ENCODE measurements at regions not wholly inside any gene's neighbourhood (a gene's known extent, or its start where the extent isn't known, plus 50 kb on each side); places are given as distances from the start of the nearest gene placed in this dataset.
A peak's percentile ranks its signal among the peaks of the same experiment; 100 is the strongest.
"Not testable (repeated sequence)": the region's sequence is repeated elsewhere in the genome, so short reads cannot be mapped to it uniquely, and the experiment has no call there.

GRCh38 chr2:12488352-12489318, 228.1 kb upstream of the TRIB2 start:
- no peak for FAIRE-seq
- DNase-seq (ENCODE audit: extremely low spot score, insufficient read length, low read depth), result no peak

GRCh38 chr2:12490641-12491040, 226.1 kb upstream of the TRIB2 start:
- no peak for FAIRE-seq
- DNase-seq (ENCODE audit: extremely low spot score, insufficient read length, low read depth), result no peak

- not testable (repeated sequence) for DNase-seq (ENCODE audit: extremely low spot score, insufficient read length, low read depth); FAIRE-seq
Observed at GRCh38 chr2:12492360-12492759, 224.4 kb upstream of the TRIB2 start.

- DNase-seq (ENCODE audit: extremely low spot score, insufficient read length, low read depth), result no peak
- FAIRE-seq, result no peak
Observed at GRCh38 chr2:12493031-12493513, 223.7 kb upstream of the TRIB2 start.

GRCh38 chr2:12495247-12495868, 221.4 kb upstream of the TRIB2 start:
- no peak for FAIRE-seq
- DNase-seq (ENCODE audit: extremely low spot score, insufficient read length, low read depth), result no peak

GRCh38 chr2:12498286-12498685, 218.4 kb upstream of the TRIB2 start:
- FAIRE-seq (no peak), DNase-seq (ENCODE audit: extremely low spot score, insufficient read length, low read depth) (no peak)

- DNase-seq (ENCODE audit: extremely low spot score, insufficient read length, low read depth) (no peak), FAIRE-seq (no peak)
Observed at GRCh38 chr2:12498704-12499103, 218.0 kb upstream of the TRIB2 start.

- no peak for FAIRE-seq
- DNase-seq (ENCODE audit: extremely low spot score, insufficient read length, low read depth), result no peak
Observed at GRCh38 chr2:12500899-12501298, 215.8 kb upstream of the TRIB2 start.

- FAIRE-seq (peak; percentile 92), DNase-seq (ENCODE audit: extremely low spot score, insufficient read length, low read depth) (peak; percentile 50)
Observed at GRCh38 chr2:12501469-12502158, 215.1 kb upstream of the TRIB2 start.

GRCh38 chr2:12502759-12503158, 214.0 kb upstream of the TRIB2 start:
- DNase-seq (ENCODE audit: extremely low spot score, insufficient read length, low read depth), result no peak
- FAIRE-seq, result no peak

GRCh38 chr2:12504443-12504842, 212.3 kb upstream of the TRIB2 start:
- peak; percentile 41 for FAIRE-seq
- no peak for DNase-seq (ENCODE audit: extremely low spot score, insufficient read length, low read depth)

- no peak for DNase-seq (ENCODE audit: extremely low spot score, insufficient read length, low read depth)
- no peak for FAIRE-seq
Observed at GRCh38 chr2:12506846-12507245, 209.9 kb upstream of the TRIB2 start.

GRCh38 chr2:12507295-12507694, 209.4 kb upstream of the TRIB2 start:
- DNase-seq (ENCODE audit: extremely low spot score, insufficient read length, low read depth) (peak; percentile 7), FAIRE-seq (peak; percentile 74)

- no peak for DNase-seq (ENCODE audit: extremely low spot score, insufficient read length, low read depth)
- FAIRE-seq, result no peak
Observed at GRCh38 chr2:12510070-12510469, 206.7 kb upstream of the TRIB2 start.

GRCh38 chr2:12513339-12513738, 203.4 kb upstream of the TRIB2 start:
- no peak for FAIRE-seq

GRCh38 chr2:12514168-12514567, 202.6 kb upstream of the TRIB2 start:
- DNase-seq (ENCODE audit: extremely low spot score, insufficient read length, low read depth), result no peak
- no peak for FAIRE-seq

More at GRCh38 chr2:12513339-12513738, 203.4 kb upstream of the TRIB2 start:
- no peak for DNase-seq (ENCODE audit: extremely low spot score, insufficient read length, low read depth)

- FAIRE-seq (no peak), DNase-seq (ENCODE audit: extremely low spot score, insufficient read length, low read depth) (no peak)
Observed at GRCh38 chr2:12514631-12515437, 201.9 kb upstream of the TRIB2 start.

GRCh38 chr2:12515871-12516270, 200.9 kb upstream of the TRIB2 start:
- DNase-seq (ENCODE audit: extremely low spot score, insufficient read length, low read depth), result no peak
- no peak for FAIRE-seq

GRCh38 chr2:12533337-12534005, 183.3 kb upstream of the TRIB2 start:
- FAIRE-seq, result no peak
- DNase-seq (ENCODE audit: extremely low spot score, insufficient read length, low read depth), result no peak
